Ureter (tissue), 1 donor: ENCODE measurements at regions not wholly inside any gene's neighbourhood (a gene's known extent, or its start where the extent isn't known, plus 50 kb on each side); places are given as distances from the start of the nearest gene placed in this dataset.

ENCODE experiments used
- DNase-seq: peaks from one replicate; pipeline ENCODE4 v3.0.0-alpha.2; 2020; ENCODE audit warnings: low spot score
- donor health status: DM: yes; HTN: yes; CAD: no.

DNA sequence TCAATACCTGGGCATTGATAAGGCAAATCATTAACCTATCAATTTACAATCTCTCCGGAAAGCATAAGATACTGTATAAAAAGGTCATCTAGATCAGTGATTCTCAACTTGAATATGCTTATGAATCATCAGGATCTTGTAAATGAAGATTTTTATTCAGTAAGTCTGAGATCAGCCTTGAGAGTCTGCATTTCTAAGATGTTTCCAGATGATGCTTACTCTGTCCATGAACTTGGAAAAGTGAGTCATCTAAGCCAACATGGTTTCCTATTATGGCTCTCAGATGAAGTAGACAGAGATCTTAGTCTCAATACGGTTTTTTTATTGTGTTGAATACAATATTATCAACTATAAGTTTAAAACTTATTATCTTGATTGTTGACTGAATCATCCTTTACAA, 226.4 kb upstream of the KIRREL3 start:
- DNase-seq, result no peak

DNA sequence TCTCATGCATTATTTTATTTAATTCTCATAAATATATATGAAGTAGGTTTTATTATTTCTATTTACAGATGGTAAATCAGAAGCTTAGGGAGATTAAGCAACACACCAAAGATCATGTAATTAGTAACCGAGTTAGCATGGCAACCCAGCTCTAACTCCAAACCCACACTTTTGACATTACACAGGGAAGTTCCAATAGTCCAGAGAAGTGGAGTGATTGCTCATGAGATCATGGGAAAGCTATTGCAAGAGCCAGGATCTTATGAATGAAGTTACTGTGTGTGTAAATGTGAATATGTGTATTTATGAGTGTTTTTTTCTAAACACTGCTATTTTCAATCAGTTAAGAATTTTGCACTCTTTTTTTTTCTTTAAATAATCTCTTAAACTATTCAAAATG, 225.8 kb upstream of the KIRREL3 start:
- no peak for DNase-seq

DNA sequence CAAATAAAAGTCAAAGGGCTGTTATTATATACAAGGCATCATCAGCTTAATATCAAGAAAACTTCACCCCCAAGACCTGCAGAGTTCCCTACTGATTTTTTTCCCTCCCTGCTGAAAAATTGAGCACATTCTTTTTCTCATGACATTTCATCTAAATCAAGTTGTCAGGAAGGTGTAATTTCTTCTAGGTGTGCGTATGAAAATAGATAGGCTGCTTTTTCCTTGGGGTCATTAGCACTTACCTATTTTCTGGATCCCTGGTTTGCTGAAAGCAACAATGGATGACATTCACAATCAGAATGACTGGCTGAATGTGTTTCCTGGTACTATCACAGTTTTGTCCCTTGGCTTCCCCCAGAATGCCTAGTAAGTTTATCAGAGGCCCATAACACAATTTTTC, 225.0 kb upstream of the KIRREL3 start:
- DNase-seq, result no peak

DNA sequence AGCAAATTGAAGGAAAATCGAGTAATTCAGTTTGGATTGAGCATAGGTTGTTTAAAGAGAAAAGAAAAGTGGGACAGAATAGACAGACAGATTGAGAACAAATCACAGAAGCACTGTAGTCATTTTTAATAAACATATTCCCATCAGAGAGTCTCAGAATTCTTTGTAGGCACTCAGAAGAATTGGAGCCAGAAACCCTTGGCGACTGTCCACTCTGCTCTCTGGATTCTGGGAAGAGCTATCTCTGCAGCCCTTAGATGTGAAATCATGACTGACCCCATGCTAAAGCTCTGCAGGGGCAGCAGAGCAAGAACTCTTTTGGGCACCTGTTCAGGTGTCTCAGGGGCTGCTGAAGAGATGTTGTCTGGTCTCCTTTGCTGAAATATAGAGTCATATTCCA, 223.7 kb upstream of the KIRREL3 start:
- DNase-seq, result no peak

- no peak for DNase-seq
Measured at GRCh38 chr11:127223633-127224032, 223.1 kb upstream of the KIRREL3 start.

DNA sequence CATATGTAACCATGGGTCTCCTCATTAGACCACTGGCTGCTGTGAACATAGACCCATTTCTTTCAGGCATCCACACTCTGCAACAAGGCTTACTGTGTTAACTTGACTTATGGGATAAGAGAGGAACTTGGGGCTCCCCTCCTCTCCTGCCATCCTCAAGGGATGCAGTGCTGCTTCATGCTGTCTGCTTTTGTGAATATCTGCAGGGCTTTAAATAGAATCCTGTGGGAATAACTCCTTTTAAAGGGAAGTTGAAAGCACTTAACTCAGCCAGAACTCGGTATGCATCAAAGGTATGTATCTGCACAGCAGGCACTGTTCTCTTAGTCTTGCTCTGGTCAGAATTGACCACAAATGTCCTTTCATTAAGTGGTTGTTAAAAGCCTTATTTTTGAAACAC, 222.5 kb upstream of the KIRREL3 start:
- no peak for DNase-seq

- no peak for DNase-seq
Measured at GRCh38 chr11:127219704-127220103, 219.1 kb upstream of the KIRREL3 start.

- no peak for DNase-seq
Measured at GRCh38 chr11:127218275-127218608, 217.7 kb upstream of the KIRREL3 start.

DNA sequence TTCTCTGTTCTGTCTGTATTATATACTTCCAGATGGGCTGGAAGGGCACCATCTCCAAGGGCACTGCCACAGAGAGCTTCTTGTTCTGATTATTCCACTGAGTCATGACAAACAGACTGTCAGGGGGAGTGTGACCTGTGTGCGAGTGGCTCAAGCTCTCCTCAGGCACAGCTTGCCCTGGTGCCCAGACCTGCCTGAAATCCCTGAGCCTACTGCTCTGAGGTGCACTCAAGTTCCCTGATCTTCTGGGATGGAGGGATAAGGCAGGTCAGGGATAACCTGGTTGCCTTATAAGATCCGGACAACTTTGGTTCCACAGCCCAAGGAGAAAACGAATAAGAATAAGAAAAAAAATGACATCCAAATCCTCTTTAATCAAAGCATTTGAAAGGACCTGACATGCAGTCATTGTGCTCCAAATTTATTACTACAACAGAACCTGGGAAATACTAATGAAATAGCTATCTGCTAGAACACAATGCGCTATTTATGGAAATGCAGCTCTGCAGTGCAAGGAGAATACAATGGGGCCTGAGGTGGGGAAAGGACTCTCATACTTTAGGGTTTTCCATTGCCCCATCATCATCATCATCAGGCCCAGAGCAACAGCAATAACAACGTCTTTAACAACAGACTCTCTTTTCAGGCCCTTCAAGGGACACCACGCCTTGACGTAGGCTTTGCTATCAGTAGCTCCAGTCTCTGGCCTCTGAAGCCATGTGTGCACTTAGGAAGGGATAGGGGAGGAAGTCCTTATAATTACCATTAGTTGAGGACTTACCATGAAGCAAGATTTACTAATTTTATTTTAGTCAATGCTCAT, 217.1 kb upstream of the KIRREL3 start:
- DNase-seq, result no peak

- DNase-seq, result no peak
Measured at GRCh38 chr11:127205688-127206217, 205.2 kb upstream of the KIRREL3 start.

DNA sequence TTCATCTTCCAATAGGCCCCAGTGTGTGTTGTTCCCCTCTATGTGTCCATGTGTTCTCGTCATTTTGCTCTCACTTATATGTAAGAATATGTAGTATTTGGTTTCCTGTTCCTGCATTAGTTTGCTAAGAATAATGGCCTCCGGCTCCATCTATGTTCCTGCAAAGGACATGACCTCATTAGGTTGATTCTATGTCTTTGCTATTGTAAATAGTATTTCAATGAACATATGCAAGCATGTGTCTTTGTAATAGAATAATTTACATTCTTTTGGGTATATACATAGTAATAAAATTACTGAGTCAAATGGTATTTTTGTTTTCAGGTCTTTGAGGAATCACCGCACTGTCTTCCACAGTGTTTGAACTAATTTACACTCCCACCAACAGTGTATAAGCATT, 202.9 kb upstream of the KIRREL3 start:
- no peak for DNase-seq

DNA sequence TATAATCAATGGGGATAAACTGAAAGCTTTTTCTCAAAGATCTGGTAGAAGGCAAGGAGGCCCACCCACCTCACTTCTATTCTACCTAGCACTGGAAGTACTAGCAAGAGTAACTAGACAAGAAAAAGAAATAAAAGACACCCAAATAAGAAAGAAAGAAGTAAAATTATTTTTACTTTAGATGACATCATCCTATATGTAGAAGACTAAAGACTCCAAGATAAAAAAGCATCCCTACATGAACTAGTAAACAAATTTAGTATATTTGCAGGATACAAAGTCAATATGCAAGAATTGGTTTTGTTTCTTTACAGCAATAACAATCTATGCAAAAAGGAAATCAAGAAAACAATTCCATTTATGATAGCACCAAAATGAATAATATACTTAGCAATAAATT, 201.5 kb upstream of the KIRREL3 start:
- no peak for DNase-seq

DNA sequence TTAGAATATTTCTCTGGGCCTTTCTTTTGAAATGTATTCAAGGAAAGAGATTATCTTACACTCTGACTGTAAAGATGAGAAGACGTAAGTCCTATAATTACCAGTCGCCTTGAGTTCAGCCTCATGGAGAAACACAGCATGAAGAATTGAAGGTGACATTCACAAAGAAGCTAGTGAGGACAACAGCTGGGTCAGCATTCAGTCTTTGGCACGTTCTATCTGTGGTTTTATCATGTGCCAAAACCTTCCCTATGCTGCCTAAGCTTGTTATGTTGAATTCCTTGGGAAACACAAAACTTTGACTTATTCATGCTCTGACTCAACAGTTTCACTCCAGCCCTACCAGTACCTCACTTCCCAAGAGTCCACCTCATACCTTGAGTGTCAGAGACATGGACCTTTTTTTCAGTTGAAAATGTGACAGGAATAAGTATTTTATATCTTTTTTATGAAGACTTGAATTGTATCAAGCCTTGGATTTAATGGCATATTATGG, 198.8 kb upstream of the KIRREL3 start:
- no peak for DNase-seq

DNA sequence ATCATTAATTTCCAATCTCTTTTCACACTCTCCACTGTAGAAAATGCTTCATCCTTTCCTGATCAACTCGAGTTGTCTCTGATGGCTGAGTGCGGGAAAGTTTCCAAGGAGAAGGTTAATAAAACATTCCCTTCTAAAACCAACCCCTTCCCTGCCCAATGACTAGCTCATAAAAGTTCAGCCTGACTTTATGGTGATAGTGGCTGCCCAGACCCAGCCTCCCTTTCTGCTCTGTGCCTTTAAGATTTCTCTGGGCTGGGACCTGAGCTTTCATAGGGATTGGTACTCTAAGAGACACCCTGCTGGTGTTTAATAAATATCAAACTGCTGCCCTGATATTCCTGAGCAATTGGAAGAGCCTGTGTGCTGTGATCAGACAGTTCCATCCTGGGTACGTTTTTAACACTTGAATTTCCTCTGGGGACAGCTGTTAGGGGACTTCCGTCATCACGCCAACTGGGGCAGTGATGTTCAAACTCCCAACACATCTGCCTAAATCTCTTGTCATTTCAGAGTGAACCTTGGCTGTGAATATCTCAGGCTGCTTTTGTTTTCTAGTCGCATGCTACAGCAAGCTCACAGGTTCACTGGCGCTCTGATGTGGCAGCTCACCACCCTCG, 195.0 kb upstream of the KIRREL3 start:
- DNase-seq, result no peak

DNA sequence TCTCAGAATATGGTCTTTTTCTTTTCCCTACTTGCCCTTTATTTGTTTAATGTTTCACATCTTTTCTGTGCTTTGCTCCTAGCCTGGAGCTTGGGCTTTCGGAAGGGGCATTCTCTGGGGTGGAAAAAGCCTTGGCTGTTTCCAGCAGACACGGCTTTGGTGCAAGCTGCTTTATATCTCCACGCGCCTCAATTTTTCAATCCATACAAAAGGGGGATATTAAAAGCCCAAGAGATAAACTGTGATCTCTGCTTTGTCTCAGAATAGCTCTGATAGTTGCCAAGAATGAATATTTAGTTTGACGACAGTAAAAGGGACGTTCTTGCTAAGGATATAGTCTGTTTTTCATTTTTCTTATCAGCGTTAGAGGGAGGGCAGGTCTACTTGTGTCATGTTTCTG, 194.0 kb upstream of the KIRREL3 start:
- no peak for DNase-seq

DNA sequence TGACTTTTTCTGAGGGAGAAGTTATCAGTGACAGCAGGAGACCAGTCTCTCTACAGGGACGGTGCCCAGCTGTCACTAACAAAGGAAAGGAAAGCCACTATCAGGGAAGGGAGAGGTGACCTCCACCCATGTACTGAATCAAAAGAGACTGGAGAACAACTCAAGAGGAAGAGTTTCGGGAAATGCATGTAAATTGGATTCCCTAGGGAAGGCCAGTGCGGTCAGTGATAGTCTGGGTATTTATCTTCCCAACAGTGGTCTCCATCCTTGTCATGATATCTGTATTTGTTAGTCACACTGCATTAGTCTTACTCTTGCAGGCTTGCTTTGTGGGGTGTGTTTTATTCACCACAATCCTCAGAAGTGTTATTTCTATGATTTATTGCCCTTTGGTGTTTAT, 193.4 kb upstream of the KIRREL3 start:
- DNase-seq, result no peak

DNA sequence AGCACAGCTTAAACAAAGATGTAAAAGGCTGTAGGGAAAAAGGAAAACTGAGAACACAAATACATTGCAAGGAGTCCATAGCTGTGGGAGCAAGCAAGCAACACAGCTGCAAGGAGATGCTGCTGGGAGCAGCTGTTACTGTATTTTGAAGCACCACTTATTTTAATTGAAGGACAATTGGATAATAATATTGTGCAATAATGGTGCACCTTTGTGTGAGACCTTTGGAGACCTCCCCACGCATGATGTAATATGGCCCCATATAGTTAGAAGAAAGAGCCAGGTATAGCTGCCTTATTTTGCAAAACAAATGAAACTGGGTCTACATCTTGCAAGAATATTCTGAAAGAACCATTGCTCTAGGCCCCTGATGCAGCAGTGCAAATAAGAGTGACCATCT, 191.1 kb upstream of the KIRREL3 start:
- DNase-seq, result no peak

DNA sequence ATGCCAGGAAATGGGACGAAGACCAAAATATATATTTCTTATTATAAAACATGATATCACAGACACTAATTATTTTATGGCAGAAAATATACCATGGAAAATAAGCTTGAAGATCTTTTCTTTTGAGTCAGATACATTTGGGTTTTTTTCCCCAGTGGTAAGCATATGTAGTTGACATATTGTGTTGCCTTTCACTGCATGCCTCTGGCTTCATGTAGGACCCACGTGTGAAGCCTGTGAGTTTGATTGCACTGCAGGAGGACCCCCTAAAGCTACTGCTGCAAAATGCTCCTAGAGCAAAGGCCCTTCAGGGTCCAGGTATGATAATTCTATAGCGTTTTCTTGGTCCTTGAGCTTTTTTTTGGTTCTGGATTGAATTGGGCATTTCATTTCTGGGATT, 190.7 kb upstream of the KIRREL3 start:
- no peak for DNase-seq

DNA sequence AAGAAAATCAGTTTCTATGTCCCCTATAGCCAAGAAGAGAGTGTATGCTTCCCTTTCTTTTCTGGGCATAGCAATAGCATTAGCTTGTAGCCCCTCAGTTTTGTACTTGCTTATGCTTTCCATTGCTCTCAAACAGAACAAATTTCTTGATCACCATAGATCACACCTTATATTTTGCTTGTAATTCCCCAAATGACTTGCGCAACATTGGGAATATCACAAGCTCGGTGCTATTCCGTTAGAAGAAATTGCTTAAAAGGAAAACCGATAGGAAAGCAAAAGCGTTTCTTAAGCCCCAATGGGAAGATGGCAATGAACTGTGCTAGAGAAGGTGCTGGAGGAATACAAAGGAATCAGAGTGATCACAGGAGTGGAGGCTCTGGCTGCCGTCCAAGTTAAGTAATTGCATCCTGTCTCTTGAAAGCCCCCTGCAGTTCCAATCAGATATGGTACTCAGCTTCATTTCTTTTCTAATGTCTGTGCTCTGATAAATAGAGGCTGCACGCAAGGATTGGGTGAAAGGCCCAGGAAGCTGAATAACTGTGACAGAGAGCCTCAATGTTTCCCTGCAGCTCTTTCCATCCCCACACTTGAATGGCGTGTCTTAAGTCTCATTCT, 182.1 kb upstream of the KIRREL3 start:
- no peak for DNase-seq

GRCh38 chr11:127157225-127157624, 156.7 kb upstream of the KIRREL3 start:
- no peak for DNase-seq

DNA sequence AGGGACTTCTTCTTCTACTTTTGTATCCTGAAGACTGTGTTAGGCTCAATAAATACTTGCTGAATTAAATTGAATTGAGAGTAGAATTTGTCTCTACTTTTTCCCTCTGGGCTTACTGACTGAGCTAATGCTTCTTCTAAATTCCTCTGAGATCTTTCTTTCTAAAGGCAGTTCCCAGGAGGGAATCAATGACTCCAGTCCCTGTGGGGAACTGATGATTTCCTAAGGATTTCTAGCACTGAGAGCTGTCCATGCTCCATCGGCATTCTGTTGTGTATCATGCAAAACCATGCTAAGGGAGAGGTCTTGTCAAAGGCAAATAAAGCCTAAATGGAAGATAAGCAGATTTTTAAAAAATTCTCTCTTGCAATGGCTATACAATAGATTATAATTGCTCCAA, 148.8 kb upstream of the KIRREL3 start:
- DNase-seq, result no peak

GRCh38 chr11:127143251-127143650, 142.7 kb upstream of the KIRREL3 start:
- no peak for DNase-seq

DNA sequence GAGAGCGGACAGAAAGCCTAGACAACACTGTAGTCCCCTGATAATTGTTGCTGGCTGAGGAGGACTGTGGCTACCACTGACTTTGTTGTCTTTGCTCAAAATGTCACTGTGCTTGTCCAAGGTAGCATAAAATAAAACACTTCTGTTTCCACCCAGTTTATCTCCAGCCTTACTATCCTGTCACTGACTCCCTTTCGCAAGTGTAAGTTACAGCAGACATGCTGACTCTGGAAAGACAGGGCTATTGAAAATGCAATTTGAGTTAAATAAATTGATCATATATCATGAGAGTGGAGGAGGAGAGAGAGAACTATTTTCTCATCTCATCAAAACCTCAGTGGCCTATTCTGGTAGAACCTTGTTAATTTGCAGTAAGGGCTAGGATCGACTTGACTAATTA, 138.0 kb upstream of the KIRREL3 start:
- DNase-seq, result no peak
